Liver (tissue), 8 donors: ENCODE measurements at regions not wholly inside any gene's neighbourhood (a gene's known extent, or its start where the extent isn't known, plus 50 kb on each side); places are given as distances from the start of the nearest gene placed in this dataset.
"Not testable (repeated sequence)": the region's sequence is repeated elsewhere in the genome, so short reads cannot be mapped to it uniquely, and the experiment has no call there.

ENCODE experiments used
- DNase-seq: peaks from one replicate; pipeline ENCODE4 v3.0.0-alpha.2; 2017; ENCODE audit warnings: low spot score
- H3K27ac ChIP-seq, 2 donors: one replicate each; pipeline ENCODE4 v1.7.0; 2013; ENCODE audit warnings: inconsistent platforms in 2 of 2, low read length in 2 of 2, control low read depth in 1 of 2, low read depth in 1 of 2, mild to moderate bottlenecking in 1 of 2
- H3K27me3 ChIP-seq, 4 donors: one replicate each; pipeline versions ENCODE4 v1.6.1 to v1.7.0; 2013; ENCODE audit warnings: low read length in 3 of 4, inconsistent platforms in 1 of 4, mild to moderate bottlenecking in 1 of 4, moderate library complexity in 1 of 4; ENCODE audit not compliant: control insufficient read depth in 4 of 4, insufficient read depth in 4 of 4
- H3K36me3 ChIP-seq, 4 donors: one replicate each; pipeline versions ENCODE4 v1.6.1 to v1.7.0; 2013; ENCODE audit warnings: low read length in 3 of 4, mild to moderate bottlenecking in 3 of 4, low read depth in 1 of 4, moderate library complexity in 1 of 4; ENCODE audit not compliant: control insufficient read depth in 4 of 4, insufficient read depth in 3 of 4
- H3K4me1 ChIP-seq, 4 donors: one replicate each; pipeline versions ENCODE4 v1.6.1 to v1.7.0; 2013; ENCODE audit warnings: low read length in 3 of 4, mild to moderate bottlenecking in 3 of 4, moderate library complexity in 1 of 4; ENCODE audit not compliant: control insufficient read depth in 4 of 4, insufficient read depth in 4 of 4
- H3K4me3 ChIP-seq, 3 donors: one replicate each; pipeline versions ENCODE4 v1.6.1 to v1.7.0; 2013; ENCODE audit warnings: low read length in 3 of 3, control low read depth in 1 of 3, low read depth in 1 of 3, mild to moderate bottlenecking in 1 of 3
- H3K9ac ChIP-seq, 2 donors: one replicate each; pipeline ENCODE4 v1.7.0; 2013; ENCODE audit warnings: low read length in 2 of 2, mild to moderate bottlenecking in 2 of 2, moderate library complexity in 2 of 2, control low read depth in 1 of 2, low read depth in 1 of 2
- H3K9me3 ChIP-seq, 4 donors: one replicate each; pipeline versions ENCODE4 v1.6.1 to v1.7.0; 2013; ENCODE audit warnings: low read length in 3 of 4; ENCODE audit not compliant: control insufficient read depth in 4 of 4
- FOXA2 ChIP-seq: IDR thresholded peaks from 2 replicates; pipeline ENCODE4 v1.6.1; 2016; ENCODE audit warnings: antibody characterized with exemption
- GABPA ChIP-seq, 2 donors: IDR thresholded peaks in 1 of 2; conservative IDR thresholded peaks in 1 of 2; 2 replicates each; pipeline ENCODE4 v1.6.1; 2016; ENCODE audit warnings: antibody characterized with exemption in 2 of 2, mild to moderate bottlenecking in 1 of 2, moderate library complexity in 1 of 2
- HNF4A ChIP-seq, 2 donors: conservative IDR thresholded peaks; 2 replicates each; pipeline ENCODE4 v1.6.1; 2016; ENCODE audit warnings: antibody characterized with exemption in 2 of 2, mild to moderate bottlenecking in 2 of 2
- HNF4G ChIP-seq: IDR thresholded peaks from 2 replicates; pipeline ENCODE4 v1.6.1; 2016; ENCODE audit warnings: antibody characterized with exemption
- REST ChIP-seq: IDR thresholded peaks from 2 replicates; pipeline ENCODE4 v1.6.1; 2016; ENCODE audit warnings: antibody characterized with exemption, mild to moderate bottlenecking
- RXRA ChIP-seq, 2 donors: IDR thresholded peaks; 2 replicates each; pipeline ENCODE4 v1.6.1; 2017 to 2018; ENCODE audit warnings: antibody characterized with exemption in 2 of 2, mild to moderate bottlenecking in 1 of 2
- ZBTB33 ChIP-seq: IDR thresholded peaks from 2 replicates; pipeline ENCODE4 v1.6.1; 2016; ENCODE audit warnings: antibody characterized with exemption
- WGBS: extraction: QIAGEN DNeasy Blood & Tissue Kit; methylation state at CpG from one replicate; pipeline ENCODE4 v1.1.7; 2013; 5-methylcytosine and 5-hydroxymethylcytosine counted together
- TF ChIP-seq, protein P1 (sequence below): fragments of 150-350 bp; IDR thresholded peaks from 2 replicates; pipeline ENCODE4 v1.5.1; 2017; ENCODE audit warnings: improper control_type of control experiment, low read depth, low read length; ENCODE audit not compliant: missing input control
- TF ChIP-seq, protein P2 (sequence below): IDR thresholded peaks from 2 replicates; pipeline ENCODE4 v1.6.1; 2016; ENCODE audit warnings: antibody characterized with exemption
- TF ChIP-seq, protein P3 (sequence below): IDR thresholded peaks from 2 replicates; pipeline ENCODE4 v1.6.1; 2016; ENCODE audit warnings: antibody characterized with exemption
- donor health status: healthy.
- donor health status: healthy.
- donor health status: healthy.
- donor health status: healthy.
- donor health status: healthy.

- no peak for TF ChIP-seq FOXA2
- no peak overlapping the region for H3K4me3 ChIP-seq
- 69% methylated on average over 4 of the region's 4 CpGs for WGBS
- H3K27ac ChIP-seq = no peak overlapping the region
- H3K9me3 ChIP-seq = no peaks in the 10 kb centered on the region
- DNase-seq = no peak
- no peak overlapping the region for H3K9ac ChIP-seq
- H3K36me3 ChIP-seq = no peaks in the 10 kb centered on the region
- no peaks in the 10 kb centered on the region for H3K27me3 ChIP-seq
- H3K4me1 ChIP-seq = no peaks in the 10 kb centered on the region
Measured at GRCh38 chr5:120344181-120344580, 119.9 kb upstream of the PRR16 start.

GRCh38 chr5:120345947-120346346, 118.2 kb upstream of the PRR16 start:
- Histone ChIP-seq H3K27ac (no peak overlapping the region), H3K9ac (no peak overlapping the region), H3K36me3 (no peaks in the 10 kb centered on the region), H3K4me3 (no peak overlapping the region), H3K9me3 (peaks cover 0 to under 1% (median 0%) of the 10 kb centered on the region in 4 donors), H3K27me3 (no peaks in the 10 kb centered on the region), H3K4me1 (no peaks in the 10 kb centered on the region)
- DNase-seq = no peak
- no peak for TF ChIP-seq RXRA (IDR thresholded peaks at IDR 0.05)
- no peak for TF ChIP-seq HNF4G
- TF ChIP-seq, protein P1, sequence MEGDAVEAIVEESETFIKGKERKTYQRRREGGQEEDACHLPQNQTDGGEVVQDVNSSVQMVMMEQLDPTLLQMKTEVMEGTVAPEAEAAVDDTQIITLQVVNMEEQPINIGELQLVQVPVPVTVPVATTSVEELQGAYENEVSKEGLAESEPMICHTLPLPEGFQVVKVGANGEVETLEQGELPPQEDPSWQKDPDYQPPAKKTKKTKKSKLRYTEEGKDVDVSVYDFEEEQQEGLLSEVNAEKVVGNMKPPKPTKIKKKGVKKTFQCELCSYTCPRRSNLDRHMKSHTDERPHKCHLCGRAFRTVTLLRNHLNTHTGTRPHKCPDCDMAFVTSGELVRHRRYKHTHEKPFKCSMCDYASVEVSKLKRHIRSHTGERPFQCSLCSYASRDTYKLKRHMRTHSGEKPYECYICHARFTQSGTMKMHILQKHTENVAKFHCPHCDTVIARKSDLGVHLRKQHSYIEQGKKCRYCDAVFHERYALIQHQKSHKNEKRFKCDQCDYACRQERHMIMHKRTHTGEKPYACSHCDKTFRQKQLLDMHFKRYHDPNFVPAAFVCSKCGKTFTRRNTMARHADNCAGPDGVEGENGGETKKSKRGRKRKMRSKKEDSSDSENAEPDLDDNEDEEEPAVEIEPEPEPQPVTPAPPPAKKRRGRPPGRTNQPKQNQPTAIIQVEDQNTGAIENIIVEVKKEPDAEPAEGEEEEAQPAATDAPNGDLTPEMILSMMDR = no peak
- TF ChIP-seq ZBTB33 = no peak
- no peak for TF ChIP-seq HNF4A (conservative IDR thresholded peaks at IDR 0.05)
- TF ChIP-seq FOXA2 = no peak
- no peak for TF ChIP-seq REST
- TF ChIP-seq, protein P2, sequence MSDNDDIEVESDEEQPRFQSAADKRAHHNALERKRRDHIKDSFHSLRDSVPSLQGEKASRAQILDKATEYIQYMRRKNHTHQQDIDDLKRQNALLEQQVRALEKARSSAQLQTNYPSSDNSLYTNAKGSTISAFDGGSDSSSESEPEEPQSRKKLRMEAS = no peak
- no peak for TF ChIP-seq GABPA (IDR thresholded peaks at IDR 0.05 in 1 of 2, conservative IDR thresholded peaks at IDR 0.05 in 1 of 2)
- TF ChIP-seq, protein P3, sequence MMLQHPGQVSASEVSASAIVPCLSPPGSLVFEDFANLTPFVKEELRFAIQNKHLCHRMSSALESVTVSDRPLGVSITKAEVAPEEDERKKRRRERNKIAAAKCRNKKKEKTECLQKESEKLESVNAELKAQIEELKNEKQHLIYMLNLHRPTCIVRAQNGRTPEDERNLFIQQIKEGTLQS = no peak
- 84% methylated on average over 4 of the region's 4 CpGs for WGBS

DNA sequence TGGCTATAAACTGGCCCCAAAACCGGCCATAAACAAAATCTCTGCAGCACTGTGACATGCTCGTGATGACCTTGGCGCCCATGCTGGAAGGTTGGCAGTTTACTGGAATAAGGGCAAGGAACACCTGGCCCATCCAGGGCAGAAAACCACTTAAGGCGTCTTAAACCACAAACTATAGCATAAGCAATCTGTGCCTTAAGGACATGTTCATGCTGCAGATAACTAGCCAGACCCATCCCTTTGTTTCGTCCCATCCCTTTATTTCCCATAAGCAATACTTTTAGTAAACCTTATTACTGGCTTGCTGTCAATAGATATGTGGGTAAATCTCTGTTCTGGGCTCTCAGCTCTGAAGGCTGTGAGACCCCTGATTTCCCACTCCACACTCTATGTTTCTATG, 113.0 kb upstream of the PRR16 start:
- not testable (repeated sequence) for H3K36me3 ChIP-seq, H3K9me3 ChIP-seq, H3K9ac ChIP-seq, H3K27me3 ChIP-seq, H3K4me3 ChIP-seq, H3K27ac ChIP-seq, H3K4me1 ChIP-seq, DNase-seq
- 83% methylated on average over 5 of the region's 5 CpGs for WGBS
